ENCODE measurements at regions not wholly inside any gene's neighbourhood (a gene's known extent, or its start where the extent isn't known, plus 50 kb on each side); places are given as distances from the start of the nearest gene placed in this dataset.

DNA sequence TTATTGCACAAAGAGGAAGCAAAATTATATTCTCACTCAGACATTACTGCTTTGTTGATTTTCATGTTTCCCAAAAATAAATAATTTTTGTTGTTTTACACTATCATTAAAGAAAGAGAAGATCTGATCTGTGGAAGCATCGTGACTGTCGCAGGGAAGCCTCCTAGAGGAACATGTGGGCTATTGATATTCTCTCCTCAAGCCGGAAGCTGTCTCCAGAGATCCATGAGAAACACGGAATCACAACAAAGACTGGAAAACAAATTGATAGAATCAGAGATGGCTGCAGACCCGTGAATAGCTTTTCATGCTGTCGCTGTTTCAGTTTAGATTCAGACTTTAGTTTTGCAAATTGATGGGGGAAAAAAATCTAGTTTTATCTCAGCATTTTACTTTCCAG lies 235.2 kb upstream of the TMPO start:
- DNase-seq (ENCODE audit: low read depth) = no peak

DNA sequence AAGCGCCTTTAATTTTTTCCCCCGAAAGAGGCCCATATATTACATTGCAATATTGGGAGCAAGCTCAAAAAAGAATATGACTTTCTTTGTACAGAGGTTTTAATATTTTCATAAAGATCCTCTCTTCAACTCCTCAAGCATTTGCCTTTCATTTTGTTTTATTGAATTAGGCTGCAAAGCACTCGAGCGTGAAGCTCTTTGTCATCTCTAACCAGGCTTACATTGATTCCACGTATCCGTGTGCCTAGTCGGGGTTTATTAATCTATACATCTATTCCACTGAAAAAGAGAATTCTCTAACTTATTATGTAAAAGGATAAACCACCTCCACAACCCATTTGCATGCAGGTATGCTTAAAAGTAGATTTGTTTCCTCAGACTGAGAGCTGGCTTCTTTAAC lies 234.8 kb upstream of the TMPO start:
- no peak for DNase-seq (ENCODE audit: low read depth)

DNA sequence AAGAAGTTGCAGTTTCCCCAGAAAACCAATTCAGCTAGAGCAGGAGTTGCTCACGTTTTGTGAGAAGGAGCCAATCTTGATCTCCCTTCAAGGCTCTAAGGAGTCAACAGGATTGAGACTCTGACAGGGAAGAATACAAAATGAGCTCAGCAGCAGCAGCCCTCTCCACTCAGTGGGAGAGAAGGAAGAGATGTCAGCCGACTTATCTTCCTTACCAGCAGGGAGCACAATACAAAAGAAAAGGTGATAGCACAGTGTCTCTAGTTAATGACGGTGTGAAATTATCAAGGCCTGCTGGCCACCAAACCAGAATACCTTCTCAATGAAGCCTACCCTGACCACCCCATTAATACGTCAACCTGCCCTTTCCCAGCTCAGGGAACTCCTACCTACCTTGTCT lies 223.6 kb upstream of the TMPO start:
- no peak for DNase-seq (ENCODE audit: low read depth)

DNA sequence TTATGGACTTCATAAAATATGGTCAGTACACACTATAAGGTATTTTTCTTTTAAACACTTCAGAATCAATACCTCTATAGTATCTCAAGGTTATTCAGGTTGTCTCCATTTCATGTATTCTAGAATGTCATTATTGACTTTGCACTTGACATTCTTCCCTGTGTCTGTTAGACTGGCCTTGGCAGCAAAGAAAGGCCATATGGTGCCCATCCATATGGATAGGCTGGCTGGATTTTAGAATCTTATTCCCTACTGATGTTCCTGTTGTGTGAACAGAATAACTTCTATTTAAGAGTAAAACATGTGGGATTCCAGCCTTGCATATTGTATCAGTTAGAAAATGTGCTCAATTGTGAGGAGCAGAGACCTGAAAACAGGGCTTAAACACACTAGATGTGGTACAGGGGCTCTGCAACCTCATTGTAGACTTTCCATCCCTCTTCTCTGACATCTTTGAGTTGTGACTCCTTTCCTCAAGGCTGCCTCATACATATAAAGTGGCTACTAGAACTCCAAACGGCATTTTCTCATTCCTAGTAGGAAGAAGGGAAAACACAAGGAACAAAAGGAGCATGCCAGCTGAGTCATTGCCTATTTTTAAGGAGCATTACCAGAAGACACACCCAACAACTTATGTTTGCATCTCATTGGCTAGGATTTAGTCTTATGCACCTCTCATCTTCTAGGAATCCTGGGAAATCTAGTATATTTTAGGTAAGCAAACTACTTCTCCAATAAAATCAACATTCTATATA lies 221.2 kb upstream of the TMPO start:
- no peak for DNase-seq (ENCODE audit: low read depth)

DNA sequence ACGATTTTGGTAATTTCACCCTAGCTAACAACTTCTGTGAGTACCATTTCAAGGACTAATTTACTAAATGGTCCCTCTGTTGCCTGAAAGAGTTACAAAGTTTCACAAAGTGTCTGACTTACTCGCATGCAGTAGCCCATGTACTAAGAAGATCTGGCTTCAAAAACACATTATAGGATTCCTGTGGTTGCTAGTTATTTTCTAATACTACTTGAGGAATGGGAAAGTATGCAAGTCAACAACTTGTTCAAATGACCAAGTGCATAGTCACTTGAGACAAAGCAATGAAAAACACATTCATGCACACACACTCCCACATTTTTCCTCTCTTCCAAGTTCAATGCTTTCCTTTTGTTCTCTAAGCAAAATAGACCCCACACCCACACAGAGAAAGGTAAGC lies 219.7 kb upstream of the TMPO start:
- DNase-seq (ENCODE audit: low read depth) = peak; percentile 1

DNA sequence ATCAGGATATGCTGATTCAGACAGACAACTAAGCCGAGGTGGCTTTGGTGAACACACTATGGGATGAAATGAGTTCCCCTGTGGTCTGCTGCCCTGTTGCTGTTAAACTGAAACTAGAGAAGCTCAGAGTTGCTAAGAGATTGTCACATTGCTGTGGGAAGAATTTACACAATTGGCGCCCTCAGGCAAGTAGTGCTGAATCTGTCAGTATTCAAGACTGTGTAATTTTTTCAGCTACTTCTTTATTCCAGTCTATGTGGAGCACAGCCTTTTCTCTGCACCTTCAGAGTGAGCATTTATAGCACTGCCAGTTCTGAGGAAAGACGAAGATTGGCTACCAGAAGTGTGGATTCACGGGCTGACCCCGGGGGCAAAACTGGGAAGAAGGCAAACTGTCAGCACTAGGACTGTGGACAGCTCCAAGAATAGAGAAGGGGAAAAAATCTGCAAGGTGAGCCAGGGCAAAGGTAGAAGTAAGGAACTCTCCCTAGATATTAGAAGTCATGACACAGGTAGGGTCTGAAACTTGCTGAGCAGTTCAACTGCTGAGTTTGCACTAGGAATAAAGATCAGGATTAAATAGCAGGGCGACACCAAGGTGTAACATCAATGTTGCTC lies 218.8 kb upstream of the TMPO start:
- no peak for DNase-seq (ENCODE audit: low read depth)

DNA sequence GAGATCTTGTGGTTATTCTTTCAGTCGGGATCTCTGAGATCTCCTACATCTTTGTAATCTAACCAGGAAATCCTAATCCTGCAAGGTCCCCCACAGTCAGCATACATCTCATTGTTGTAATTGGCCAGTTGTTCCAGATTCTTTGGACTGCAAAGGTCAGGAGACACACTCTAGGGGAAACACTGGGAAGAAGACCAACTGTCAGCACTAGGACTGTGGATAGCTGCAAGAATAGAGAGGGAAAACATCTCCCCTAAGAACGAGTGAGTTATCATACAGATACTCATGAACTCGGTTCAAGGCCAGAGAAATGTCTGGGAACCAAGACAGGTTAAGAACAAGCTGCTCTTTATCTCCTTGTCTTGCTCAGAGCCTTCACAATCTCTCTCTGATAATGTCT lies 217.9 kb upstream of the TMPO start:
- DNase-seq (ENCODE audit: low read depth) = no peak

DNA sequence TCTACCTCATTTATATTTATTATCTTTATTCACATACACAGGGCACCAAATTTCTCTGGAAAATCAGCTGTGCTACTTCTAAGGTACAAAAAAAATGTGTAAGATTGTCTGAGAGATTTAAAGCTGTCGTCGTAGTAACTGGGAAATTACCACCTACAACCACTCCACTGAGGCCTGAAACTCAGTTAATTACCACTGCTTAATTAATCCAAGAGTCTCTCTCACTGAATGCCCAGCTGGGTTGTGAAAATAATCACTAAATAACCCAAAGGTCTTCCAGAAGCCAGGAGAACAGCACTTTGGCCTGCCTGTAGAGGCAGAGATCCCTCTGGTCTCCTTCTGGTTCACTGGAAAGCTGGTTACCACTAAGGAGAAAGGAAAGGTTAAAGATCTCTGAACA lies 207.2 kb upstream of the TMPO start:
- no peak for DNase-seq (ENCODE audit: low read depth)

DNA sequence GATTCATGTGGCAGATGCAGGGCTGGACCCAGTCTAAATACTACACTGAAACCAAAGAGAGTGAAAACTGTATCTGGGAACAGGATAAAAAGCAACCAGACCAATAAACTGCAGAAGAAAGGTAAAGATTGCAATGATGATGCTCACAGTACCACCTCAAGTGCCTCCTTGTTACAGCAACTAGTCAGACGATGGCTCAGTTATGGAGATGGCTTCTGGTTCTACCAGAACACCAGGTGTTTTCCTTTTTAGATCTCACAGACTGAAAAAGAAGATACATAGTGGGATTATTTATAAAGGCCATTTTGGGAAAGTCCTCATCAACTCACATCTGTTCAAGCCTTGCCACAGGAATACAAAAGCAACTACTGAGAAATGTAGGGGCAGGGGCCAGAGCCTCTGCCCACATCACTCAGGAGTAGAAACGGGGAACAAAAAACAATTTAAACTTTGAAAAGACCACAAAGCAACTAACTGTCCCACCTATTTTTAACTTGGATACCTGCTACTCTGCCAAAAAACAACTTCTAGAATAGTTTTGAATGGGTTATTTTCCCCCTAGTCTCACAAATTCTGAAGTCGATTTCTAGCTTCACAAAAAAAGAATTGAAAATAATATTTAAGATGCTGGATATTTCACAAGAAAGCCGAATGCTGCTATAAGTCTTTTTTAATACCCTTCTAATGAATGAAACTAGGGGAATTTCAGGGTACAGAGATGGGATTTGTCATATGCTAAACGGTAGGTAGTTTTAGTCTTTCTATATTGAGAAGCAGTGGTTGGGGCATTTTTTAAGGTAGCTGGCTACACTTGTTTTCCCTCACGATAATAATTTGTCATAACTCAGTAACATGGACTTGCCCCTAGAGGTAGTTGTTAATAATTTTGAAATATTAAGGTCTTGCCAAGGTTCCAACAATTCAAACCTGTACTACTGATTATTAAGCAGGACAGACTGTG lies 197.2 kb upstream of the TMPO start:
- DNase-seq (ENCODE audit: low read depth) = no peak

DNA sequence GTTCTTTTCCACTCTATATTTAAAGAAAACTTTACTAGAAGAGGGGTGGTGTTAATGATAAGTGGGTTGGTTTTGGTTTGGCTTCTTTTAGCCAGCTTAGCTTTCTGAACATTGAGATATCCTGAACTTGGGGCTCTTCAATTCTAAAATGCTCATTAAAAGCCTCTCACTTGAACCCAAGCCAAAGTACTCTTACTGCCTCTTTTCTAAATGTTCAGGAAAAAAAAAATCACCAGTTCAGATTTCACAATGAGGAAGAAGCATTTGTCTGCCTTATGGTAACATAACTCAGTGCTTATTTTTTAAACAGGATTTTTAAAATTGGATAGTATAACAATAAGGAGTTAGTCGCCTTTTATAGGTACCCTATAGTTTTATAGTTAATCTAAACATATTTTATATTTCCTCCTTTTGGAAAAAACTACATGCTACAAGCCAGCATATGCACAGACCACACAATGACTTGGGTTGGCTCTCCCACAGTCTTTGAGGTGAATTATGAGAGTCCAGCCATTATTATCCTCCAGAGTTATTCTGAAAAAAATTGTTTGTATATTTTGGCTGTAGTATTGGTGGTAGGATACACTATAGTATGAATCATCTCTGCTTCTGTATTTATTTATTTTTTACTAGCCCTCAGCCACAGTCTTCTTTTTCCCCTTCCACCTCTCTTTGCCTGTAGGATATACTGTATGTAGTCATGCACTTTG lies 195.5 kb upstream of the TMPO start:
- DNase-seq (ENCODE audit: low read depth) = no peak

DNA sequence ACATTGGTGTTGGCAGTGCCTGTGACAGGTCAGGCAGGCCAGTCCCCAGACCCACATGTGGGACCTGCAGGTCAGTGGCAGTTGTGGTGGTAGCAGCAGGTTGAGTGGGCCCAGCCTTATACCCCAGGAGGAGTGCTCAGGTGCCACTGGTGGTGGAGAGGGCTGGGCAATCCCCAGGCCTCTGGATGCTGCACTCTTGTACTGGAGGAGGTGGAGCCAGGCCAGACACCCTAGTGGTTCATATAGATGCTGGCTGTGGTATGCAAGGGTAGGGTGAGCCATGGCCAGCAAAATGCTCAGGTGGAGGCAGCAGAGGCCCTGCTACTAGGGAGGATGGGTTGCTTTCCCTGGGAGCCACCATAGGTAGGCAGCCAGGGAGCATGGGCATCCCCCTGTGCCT lies 190.4 kb upstream of the TMPO start:
- no peak for DNase-seq (ENCODE audit: low read depth)

DNA sequence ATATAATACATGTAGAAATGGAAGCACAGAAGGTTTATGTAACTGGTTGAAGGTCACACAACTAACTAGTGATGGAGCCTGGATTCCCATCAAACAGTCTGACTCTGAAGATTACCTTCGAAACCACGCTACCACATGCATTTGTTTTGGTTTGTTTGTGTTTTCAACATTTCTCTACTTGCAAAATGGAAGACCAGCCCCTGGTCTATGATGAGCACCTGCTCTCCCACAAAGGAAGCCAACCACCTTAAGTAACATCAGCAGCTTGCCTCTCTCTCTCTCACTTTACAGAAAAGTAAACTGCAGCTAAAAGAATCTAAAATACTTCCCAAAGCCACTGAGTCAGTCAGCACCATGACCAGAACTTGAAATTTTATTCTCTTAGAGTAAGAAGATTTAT lies 186.9 kb upstream of the TMPO start:
- no peak for DNase-seq (ENCODE audit: low read depth)

DNA sequence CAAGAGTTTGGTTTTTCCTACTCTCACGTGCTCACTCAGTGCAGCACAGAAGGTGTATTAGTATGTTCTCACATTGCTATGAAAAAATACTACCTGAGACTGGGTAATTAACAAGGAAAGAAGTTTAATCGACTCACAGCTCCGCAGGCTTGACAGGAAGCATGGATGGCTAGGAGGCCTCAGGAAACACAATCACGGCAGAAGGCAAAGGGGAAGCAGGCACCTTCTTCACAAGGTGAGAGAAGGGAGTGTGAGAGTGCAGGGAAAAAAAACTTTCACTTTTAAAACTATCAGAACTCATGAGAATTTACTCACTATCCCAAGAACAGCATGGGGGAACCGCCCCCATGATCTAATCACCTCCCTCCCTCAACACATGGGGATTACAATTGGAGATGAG lies 185.8 kb upstream of the TMPO start:
- DNase-seq (ENCODE audit: low read depth) = no peak

DNA sequence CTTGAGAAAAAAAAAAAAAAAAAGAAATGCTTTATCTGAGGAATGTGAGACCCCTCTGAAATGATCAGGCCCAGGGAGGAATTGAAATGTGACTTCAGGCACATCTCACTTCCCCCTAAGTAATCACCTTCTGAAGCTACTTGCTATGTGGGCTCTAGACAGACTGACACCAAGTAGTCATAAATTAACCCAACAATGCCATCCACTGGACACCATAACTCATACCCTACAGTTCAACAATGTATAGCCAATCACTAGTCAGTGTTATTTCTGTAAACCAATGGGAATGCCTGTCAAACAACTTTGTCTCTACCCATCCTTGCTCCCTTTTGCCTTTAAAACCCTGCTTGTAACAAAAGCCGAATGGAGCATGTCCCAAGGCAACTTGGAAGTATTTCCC lies 182.7 kb upstream of the TMPO start:
- DNase-seq (ENCODE audit: low read depth) = no peak

DNA sequence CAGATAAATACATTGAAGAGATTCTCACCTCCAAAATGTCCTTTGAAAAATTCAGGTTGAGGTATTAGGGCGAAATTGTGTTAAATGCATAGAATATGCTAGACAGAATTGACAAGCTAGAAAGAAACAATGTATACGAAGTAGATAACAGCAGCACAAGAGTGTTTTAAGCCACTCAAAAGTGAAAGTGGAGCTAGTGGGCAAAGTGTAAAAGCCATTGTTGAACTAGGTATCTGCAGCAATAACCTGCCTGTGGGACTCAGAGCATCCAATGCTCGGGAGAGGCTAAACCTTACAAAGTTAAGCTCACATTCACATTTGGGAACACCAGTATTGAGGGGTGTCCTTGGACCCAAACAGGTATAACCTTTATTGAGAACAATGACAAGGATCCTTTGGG lies 180.6 kb upstream of the TMPO start:
- DNase-seq (ENCODE audit: low read depth) = no peak

DNA sequence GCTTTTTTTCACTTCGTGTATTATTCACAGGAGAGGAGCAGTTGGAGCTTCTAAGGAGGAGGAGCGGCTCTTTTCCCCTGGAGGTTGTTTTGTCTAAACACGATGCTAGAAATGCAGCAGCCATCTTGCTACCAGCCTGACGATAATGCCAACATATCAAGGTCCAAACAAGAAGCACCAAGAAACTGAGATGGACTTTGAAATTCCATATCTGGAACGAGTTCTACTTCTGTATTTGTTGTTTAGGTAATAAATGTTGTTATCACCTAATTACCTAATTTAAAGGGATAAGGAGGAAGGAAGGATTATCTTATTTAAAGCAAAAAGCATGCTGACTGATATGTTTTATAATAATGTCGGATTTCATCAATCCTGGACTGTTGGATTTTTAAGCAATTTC lies 174.4 kb upstream of the TMPO start:
- no peak for DNase-seq (ENCODE audit: low read depth)

DNA sequence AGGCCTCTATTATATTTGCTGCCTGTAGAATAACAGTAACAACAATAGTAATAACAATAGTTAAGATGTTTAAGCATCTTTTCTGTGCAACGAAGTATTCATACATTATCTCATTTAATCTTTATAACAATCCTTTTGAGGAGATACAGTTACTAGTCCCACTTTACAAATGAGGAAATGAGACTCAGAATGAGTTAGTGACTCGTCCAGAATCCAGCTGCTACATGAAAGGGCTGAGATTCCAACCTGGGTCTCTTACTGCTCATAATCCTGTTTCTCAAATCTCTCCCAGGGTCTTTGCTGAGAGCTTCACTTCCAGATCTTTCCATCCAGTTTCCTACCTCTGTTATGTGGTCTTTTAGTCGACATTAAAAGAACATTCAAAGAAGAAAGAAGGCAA lies 173.7 kb upstream of the TMPO start:
- DNase-seq (ENCODE audit: low read depth) = no peak

DNA sequence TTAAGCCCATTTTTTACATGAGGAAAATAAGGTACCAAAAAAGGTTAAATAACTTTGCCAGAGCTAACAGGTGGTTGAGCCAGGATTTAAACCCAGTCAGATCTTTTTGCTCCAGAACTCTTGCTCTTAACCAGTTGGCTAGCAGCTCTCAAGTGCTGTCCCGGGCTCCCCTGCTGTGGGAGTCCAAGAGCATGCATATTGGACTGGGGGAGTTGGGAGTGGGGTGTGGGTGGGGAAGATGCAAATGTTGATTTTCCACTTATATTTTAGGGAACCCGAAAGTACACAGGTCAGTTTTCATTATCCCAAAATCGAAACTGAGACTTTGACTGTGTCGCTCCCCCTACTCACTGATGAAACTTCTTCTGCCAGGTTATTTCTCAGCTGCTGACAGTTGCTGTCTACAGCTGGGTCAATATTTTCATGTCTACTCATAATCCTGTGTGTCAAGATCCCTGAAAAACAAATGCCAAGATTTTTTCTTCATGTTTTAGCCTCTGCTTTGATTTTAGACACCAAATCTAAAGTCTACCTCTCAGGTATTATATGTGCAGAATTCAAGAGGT lies 172.3 kb upstream of the TMPO start:
- DNase-seq (ENCODE audit: low read depth) = no peak

DNA sequence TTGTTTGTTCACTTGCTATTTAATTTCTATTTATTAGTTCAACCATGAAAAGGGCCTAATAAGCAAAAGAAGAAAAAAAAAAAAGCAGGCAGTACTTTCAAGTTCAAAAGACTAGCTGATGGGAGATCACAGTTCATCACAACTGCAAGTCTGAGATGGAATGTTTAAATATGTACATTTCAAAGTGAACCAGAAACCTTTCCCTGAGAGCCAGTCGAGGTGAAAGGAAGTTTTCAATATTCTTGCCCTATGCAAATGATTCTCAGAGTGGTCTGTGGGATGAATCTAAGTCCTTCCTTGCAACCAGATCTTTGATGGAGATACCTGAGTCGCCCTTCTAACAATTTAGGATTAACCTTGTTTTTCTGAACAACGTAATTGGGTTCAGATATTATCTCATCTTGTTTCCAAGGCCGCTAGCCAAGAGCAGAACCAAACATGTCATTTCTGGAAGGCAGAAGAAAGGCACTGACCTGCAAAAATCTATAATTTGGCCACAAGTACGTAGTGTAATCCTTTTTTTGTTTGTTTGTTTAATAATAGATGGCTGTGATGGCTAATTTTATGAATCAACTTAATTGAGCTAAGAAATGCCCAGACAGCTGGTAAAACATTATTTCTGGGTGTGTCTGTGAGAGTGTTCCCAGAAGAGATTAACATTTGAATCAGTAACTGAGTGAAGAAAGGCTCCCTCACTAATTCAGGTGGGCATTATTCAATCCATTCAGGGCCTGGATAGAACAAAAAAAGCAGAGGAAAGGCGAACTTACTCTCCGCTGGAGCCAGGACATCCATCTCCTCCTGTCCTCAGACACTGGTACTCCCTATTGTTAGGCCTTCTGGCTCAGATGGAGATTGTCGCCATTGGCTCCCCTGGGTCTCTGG lies 171.1 kb upstream of the TMPO start:
- no peak for DNase-seq (ENCODE audit: low read depth)

DNA sequence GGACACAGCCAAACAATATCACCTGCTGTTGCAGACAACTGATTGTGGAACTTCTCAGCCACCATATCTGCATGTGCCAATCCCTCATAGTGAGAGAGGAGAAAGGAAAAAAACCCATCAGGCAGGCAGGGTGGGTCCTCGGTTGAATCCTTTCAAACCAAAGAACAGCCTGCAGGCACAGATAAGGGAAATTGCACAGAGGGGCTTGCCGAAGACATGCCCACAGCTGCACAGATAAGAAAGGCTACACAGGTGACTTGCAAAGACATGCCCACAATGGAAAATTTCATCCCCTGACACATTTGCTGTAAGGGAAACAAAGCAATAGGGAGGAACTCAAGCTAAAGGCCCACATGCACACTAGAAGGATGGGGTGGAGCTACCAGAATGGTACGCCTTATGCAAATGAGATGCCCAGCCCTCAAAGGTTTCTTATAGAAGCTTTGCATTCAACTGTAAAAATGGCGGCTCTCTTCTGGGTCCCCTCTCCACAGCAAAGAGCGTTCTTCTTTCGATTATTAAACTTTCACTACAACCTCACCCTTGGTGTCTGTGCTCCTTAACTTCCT lies 170.0 kb upstream of the TMPO start:
- no peak for DNase-seq (ENCODE audit: low read depth)

DNA sequence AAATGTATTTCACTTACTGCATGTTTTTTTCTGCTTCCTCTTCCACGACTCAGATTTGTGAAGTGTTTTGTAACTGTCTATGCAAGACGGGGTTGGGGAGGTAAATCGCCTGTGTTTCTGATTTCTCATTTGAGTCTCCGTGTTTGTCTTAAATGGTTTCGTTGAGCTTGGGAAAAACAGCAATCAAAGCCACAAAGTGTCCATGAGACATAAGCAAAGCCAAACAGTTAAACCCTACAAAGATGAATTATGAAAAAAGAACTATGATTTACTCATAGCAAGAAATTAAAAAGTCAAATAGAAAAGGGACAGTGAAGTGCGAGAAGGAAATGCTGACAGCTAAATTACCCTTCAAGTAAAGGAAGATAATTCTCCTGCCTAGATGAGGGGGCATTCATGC lies 164.3 kb upstream of the TMPO start:
- DNase-seq (ENCODE audit: low read depth) = no peak

Measured in GM04503 (cell line).